Liver (tissue), 8 donors: ENCODE measurements at regions not wholly inside any gene's neighbourhood (a gene's known extent, or its start where the extent isn't known, plus 50 kb on each side); places are given as distances from the start of the nearest gene placed in this dataset.

ENCODE experiments used
- DNase-seq: peaks from one replicate; pipeline ENCODE4 v3.0.0-alpha.2; 2017; ENCODE audit warnings: low spot score
- H3K27ac ChIP-seq, 2 donors: one replicate each; pipeline ENCODE4 v1.7.0; 2013; ENCODE audit warnings: inconsistent platforms in 2 of 2, low read length in 2 of 2, control low read depth in 1 of 2, low read depth in 1 of 2, mild to moderate bottlenecking in 1 of 2
- H3K27me3 ChIP-seq, 4 donors: one replicate each; pipeline versions ENCODE4 v1.6.1 to v1.7.0; 2013; ENCODE audit warnings: low read length in 3 of 4, inconsistent platforms in 1 of 4, mild to moderate bottlenecking in 1 of 4, moderate library complexity in 1 of 4; ENCODE audit not compliant: control insufficient read depth in 4 of 4, insufficient read depth in 4 of 4
- H3K36me3 ChIP-seq, 4 donors: one replicate each; pipeline versions ENCODE4 v1.6.1 to v1.7.0; 2013; ENCODE audit warnings: low read length in 3 of 4, mild to moderate bottlenecking in 3 of 4, low read depth in 1 of 4, moderate library complexity in 1 of 4; ENCODE audit not compliant: control insufficient read depth in 4 of 4, insufficient read depth in 3 of 4
- H3K4me1 ChIP-seq, 4 donors: one replicate each; pipeline versions ENCODE4 v1.6.1 to v1.7.0; 2013; ENCODE audit warnings: low read length in 3 of 4, mild to moderate bottlenecking in 3 of 4, moderate library complexity in 1 of 4; ENCODE audit not compliant: control insufficient read depth in 4 of 4, insufficient read depth in 4 of 4
- H3K4me3 ChIP-seq, 3 donors: one replicate each; pipeline versions ENCODE4 v1.6.1 to v1.7.0; 2013; ENCODE audit warnings: low read length in 3 of 3, control low read depth in 1 of 3, low read depth in 1 of 3, mild to moderate bottlenecking in 1 of 3
- H3K9ac ChIP-seq, 2 donors: one replicate each; pipeline ENCODE4 v1.7.0; 2013; ENCODE audit warnings: low read length in 2 of 2, mild to moderate bottlenecking in 2 of 2, moderate library complexity in 2 of 2, control low read depth in 1 of 2, low read depth in 1 of 2
- H3K9me3 ChIP-seq, 4 donors: one replicate each; pipeline versions ENCODE4 v1.6.1 to v1.7.0; 2013; ENCODE audit warnings: low read length in 3 of 4; ENCODE audit not compliant: control insufficient read depth in 4 of 4
- ATF3 ChIP-seq: IDR thresholded peaks from 2 replicates; pipeline ENCODE4 v1.6.1; 2016; ENCODE audit warnings: antibody characterized with exemption
- CTCF ChIP-seq: fragments of 150-350 bp; IDR thresholded peaks from 2 replicates; pipeline ENCODE4 v1.5.1; 2017; ENCODE audit warnings: improper control_type of control experiment, low read depth, low read length; ENCODE audit not compliant: missing input control
- EGR1 ChIP-seq, 2 donors: IDR thresholded peaks; 2 replicates each; pipeline ENCODE4 v1.6.1; 2016 to 2018; ENCODE audit warnings: antibody characterized with exemption in 2 of 2, low read depth in 2 of 2
- FOXA1 ChIP-seq: IDR thresholded peaks from 2 replicates; pipeline ENCODE4 v1.6.1; 2016; ENCODE audit warnings: antibody characterized with exemption
- FOXA2 ChIP-seq: IDR thresholded peaks from 2 replicates; pipeline ENCODE4 v1.6.1; 2016; ENCODE audit warnings: antibody characterized with exemption
- GABPA ChIP-seq, 2 donors: IDR thresholded peaks in 1 of 2; conservative IDR thresholded peaks in 1 of 2; 2 replicates each; pipeline ENCODE4 v1.6.1; 2016; ENCODE audit warnings: antibody characterized with exemption in 2 of 2, mild to moderate bottlenecking in 1 of 2, moderate library complexity in 1 of 2
- HNF4A ChIP-seq, 2 donors: conservative IDR thresholded peaks; 2 replicates each; pipeline ENCODE4 v1.6.1; 2016; ENCODE audit warnings: antibody characterized with exemption in 2 of 2, mild to moderate bottlenecking in 2 of 2
- HNF4G ChIP-seq: IDR thresholded peaks from 2 replicates; pipeline ENCODE4 v1.6.1; 2016; ENCODE audit warnings: antibody characterized with exemption
- JUND ChIP-seq, 2 donors: IDR thresholded peaks; 2 replicates each; pipeline ENCODE4 v1.6.1; 2016; ENCODE audit warnings: antibody characterized with exemption in 2 of 2
- MAX ChIP-seq: IDR thresholded peaks from 2 replicates; pipeline ENCODE4 v1.6.1; 2016; ENCODE audit warnings: antibody characterized with exemption
- NR2F2 ChIP-seq: IDR thresholded peaks from 2 replicates; pipeline ENCODE4 v1.6.1; 2016; ENCODE audit warnings: antibody characterized with exemption
- RAD21 ChIP-seq, 2 donors: IDR thresholded peaks; 2 replicates each; pipeline ENCODE4 v1.6.1; 2016; ENCODE audit warnings: antibody characterized with exemption in 2 of 2, mild to moderate bottlenecking in 2 of 2
- REST ChIP-seq: IDR thresholded peaks from 2 replicates; pipeline ENCODE4 v1.6.1; 2016; ENCODE audit warnings: antibody characterized with exemption, mild to moderate bottlenecking
- RXRA ChIP-seq, 2 donors: IDR thresholded peaks; 2 replicates each; pipeline ENCODE4 v1.6.1; 2017 to 2018; ENCODE audit warnings: antibody characterized with exemption in 2 of 2, mild to moderate bottlenecking in 1 of 2
- SP1 ChIP-seq: IDR thresholded peaks from 2 replicates; pipeline ENCODE4 v1.6.1; 2018; ENCODE audit warnings: antibody characterized with exemption, mild to moderate bottlenecking
- TAF1 ChIP-seq: conservative IDR thresholded peaks from 2 replicates; pipeline ENCODE4 v1.6.1; 2016; ENCODE audit warnings: antibody characterized with exemption, mild to moderate bottlenecking
- YY1 ChIP-seq: IDR thresholded peaks from 2 replicates; pipeline ENCODE4 v1.6.1; 2016; ENCODE audit warnings: antibody characterized with exemption, mild to moderate bottlenecking
- ZBTB33 ChIP-seq: IDR thresholded peaks from 2 replicates; pipeline ENCODE4 v1.6.1; 2016; ENCODE audit warnings: antibody characterized with exemption
- WGBS: extraction: QIAGEN DNeasy Blood & Tissue Kit; methylation state at CpG from one replicate; pipeline ENCODE4 v1.1.7; 2013; 5-methylcytosine and 5-hydroxymethylcytosine counted together
- donor health status: healthy.
- donor health status: healthy.
- donor health status: healthy.
- donor health status: healthy.
- donor health status: healthy.

- TF ChIP-seq ZBTB33 = no peak
- no peak for TF ChIP-seq EGR1 (IDR thresholded peaks at IDR 0.05; ENCODE audit: low read depth in 2 of 2)
- TF ChIP-seq HNF4G = no peak
- no peak for TF ChIP-seq FOXA2
- no peak for TF ChIP-seq SP1
- TF ChIP-seq NR2F2 = no peak
- TF ChIP-seq YY1 = no peak
- no peak for TF ChIP-seq JUND (IDR thresholded peaks at IDR 0.05)
- TF ChIP-seq TAF1 = no peak
- no peak for TF ChIP-seq RXRA (IDR thresholded peaks at IDR 0.05)
- no peak for TF ChIP-seq GABPA (IDR thresholded peaks at IDR 0.05 in 1 of 2, conservative IDR thresholded peaks at IDR 0.05 in 1 of 2)
- no peak for TF ChIP-seq FOXA1
- TF ChIP-seq RAD21 (IDR thresholded peaks at IDR 0.05) = no peak
- no peak for TF ChIP-seq HNF4A (conservative IDR thresholded peaks at IDR 0.05)
Measured at GRCh38 chr7:53661645-53662217, 626.3 kb downstream of the POM121L12 start (continued).

GRCh38 chr7:53672681-53673080 lies 637.2 kb downstream of the POM121L12 start:
- WGBS = 75% methylated on average over 1 of the region's 1 CpG
- Histone ChIP-seq H3K9me3 (peaks cover 0 to 2% (median 0%) of the 10 kb centered on the region in 4 donors), H3K9ac (no peak overlapping the region), H3K4me1 (no peaks in the 10 kb centered on the region), H3K27me3 (no peaks in the 10 kb centered on the region), H3K36me3 (no peaks in the 10 kb centered on the region), H3K27ac (no peak overlapping the region), H3K4me3 (no peak overlapping the region)
- DNase-seq = no peak
- TF ChIP-seq MAX = no peak
- TF ChIP-seq ATF3 = no peak
- TF ChIP-seq FOXA2 = no peak
- TF ChIP-seq FOXA1 = no peak
- no peak for TF ChIP-seq RAD21 (IDR thresholded peaks at IDR 0.05)
- TF ChIP-seq HNF4A (conservative IDR thresholded peaks at IDR 0.05) = no peak
- no peak for TF ChIP-seq TAF1
- TF ChIP-seq ZBTB33 = no peak
- no peak for TF ChIP-seq HNF4G
- no peak for TF ChIP-seq EGR1 (IDR thresholded peaks at IDR 0.05; ENCODE audit: low read depth in 2 of 2)
- no peak for TF ChIP-seq RXRA (IDR thresholded peaks at IDR 0.05)
- no peak for TF ChIP-seq SP1
- TF ChIP-seq CTCF = no peak
- no peak for TF ChIP-seq REST
- TF ChIP-seq NR2F2 = no peak
- no peak for TF ChIP-seq JUND (IDR thresholded peaks at IDR 0.05)
